Panc1 (cell line): ENCODE measurements at regions not wholly inside any gene's neighbourhood (a gene's known extent, or its start where the extent isn't known, plus 50 kb on each side); places are given as distances from the start of the nearest gene placed in this dataset.

ENCODE experiments used
- ATAC-seq: fragments of 200-7000 bp; cut with Tn5 transposase; 2 replicates; pipeline ENCODE4 v1.9.1; 2020; ENCODE audit warnings: mild to moderate bottlenecking, moderate library complexity
- BruUV-seq: library from RNA; stranded (reverse); fragments of 400-500 nt; replicated peaks from 2 replicates; lab custom pipeline; 2021; lab: Mats Ljungman, UMichigan
- CTCF ChIA-PET: fragments of 300-600 bp; sonication (Branson Sonifier 250); formaldehyde crosslinking; loops from one replicate; lab custom pipeline; 2022; ENCODE audit warnings: antibody characterized with exemption; lab: Charles Lee
- POLR2A ChIA-PET: fragments of 300-600 bp; sonication (Branson Sonifier 250); formaldehyde crosslinking; loops from one replicate; lab custom pipeline; 2022; ENCODE audit warnings: antibody characterized with exemption; lab: Charles Lee
- DNase-seq: peaks from one replicate; pipeline ENCODE4 v3.0.0-alpha.2; 2010; ENCODE audit warnings: low read depth, low spot score
- H3K27ac ChIP-seq: 2 replicates; pipeline ENCODE4 v1.5.1; 2011; ENCODE audit warnings: mild to moderate bottlenecking, low read length, inconsistent platforms
- H3K27me3 ChIP-seq: fragments of 200-500 bp; sonication (Bioruptor generic); 2 replicates; pipeline ENCODE4 v1.6.0; 2014; ENCODE audit warnings: low read length, inconsistent platforms; ENCODE audit not compliant: control insufficient read depth, insufficient read depth
- H3K36me3 ChIP-seq: fragments of 200-500 bp; sonication (Bioruptor generic); 2 replicates; pipeline ENCODE4 v1.5.1; 2014; ENCODE audit warnings: inconsistent platforms, mild to moderate bottlenecking, low read length, moderate library complexity; ENCODE audit not compliant: control insufficient read depth, insufficient read depth
- H3K4me1 ChIP-seq: 2 replicates; pipeline ENCODE4 v1.5.1; 2011; ENCODE audit warnings: inconsistent platforms, mild to moderate bottlenecking, low read length, moderate library complexity; ENCODE audit not compliant: control insufficient read depth, insufficient read depth
- H3K4me3 ChIP-seq, 2 experiments: 2 replicates each; pipeline ENCODE4 v1.5.1; 2011 to 2012; ENCODE audit warnings: low read depth in 2 of 2, low read length in 2 of 2, mild to moderate bottlenecking in 2 of 2, inconsistent platforms in 1 of 2, moderate library complexity in 1 of 2
- H3K9me3 ChIP-seq: fragments of 200-500 bp; sonication (Bioruptor generic); 2 replicates; pipeline ENCODE4 v1.5.1; 2014; ENCODE audit warnings: low read depth, mild to moderate bottlenecking, inconsistent platforms, low read length, moderate library complexity; ENCODE audit not compliant: control insufficient read depth, insufficient read depth
- POLR2AphosphoS5 ChIP-seq: IDR thresholded peaks from 2 replicates; pipeline ENCODE4 v1.6.1; 2012; ENCODE audit warnings: mild to moderate bottlenecking, low read depth, low read length, moderate library complexity
- SIN3A ChIP-seq: IDR thresholded peaks from 2 replicates; pipeline ENCODE4 v1.6.1; 2012; ENCODE audit warnings: low read depth, mild to moderate bottlenecking, low read length, moderate library complexity, borderline replicate concordance; ENCODE audit not compliant: insufficient read depth
- TCF7L2 ChIP-seq: IDR thresholded peaks from 2 replicates; pipeline ENCODE4 v1.6.1; 2011; ENCODE audit warnings: mild to moderate bottlenecking, low read depth, low read length, inconsistent platforms
- in situ Hi-C: cut with HindIII; loops from 2 replicates; pipeline ENCODE4 v1.10.0; 2016; ENCODE audit warnings: low sequenced_read_pairs, low pct_unique_long_range_greater_than_20kb
- intact Hi-C: fragments of 100-400 bp; cut with micrococcal nuclease; formaldehyde crosslinking; loops from one replicate; pipeline ENCODE4 v1.10.0; 2022; ENCODE audit not compliant: unreplicated experiment
- TF ChIP-seq, protein P1 (sequence below): fragments of 450-650 bp; IDR thresholded peaks from 2 replicates; pipeline ENCODE4 v1.5.1; 2017; ENCODE audit warnings: mild to moderate bottlenecking
- TF ChIP-seq, protein P2 (sequence below), 2 experiments: IDR thresholded peaks; 2 replicates each; pipeline ENCODE4 v1.6.1; 2011 to 2012; ENCODE audit warnings: low read depth in 2 of 2, control low read depth in 1 of 2, low read length in 1 of 2, mild to moderate bottlenecking in 1 of 2, moderate library complexity in 1 of 2; ENCODE audit not compliant: insufficient read depth in 1 of 2

DNA sequence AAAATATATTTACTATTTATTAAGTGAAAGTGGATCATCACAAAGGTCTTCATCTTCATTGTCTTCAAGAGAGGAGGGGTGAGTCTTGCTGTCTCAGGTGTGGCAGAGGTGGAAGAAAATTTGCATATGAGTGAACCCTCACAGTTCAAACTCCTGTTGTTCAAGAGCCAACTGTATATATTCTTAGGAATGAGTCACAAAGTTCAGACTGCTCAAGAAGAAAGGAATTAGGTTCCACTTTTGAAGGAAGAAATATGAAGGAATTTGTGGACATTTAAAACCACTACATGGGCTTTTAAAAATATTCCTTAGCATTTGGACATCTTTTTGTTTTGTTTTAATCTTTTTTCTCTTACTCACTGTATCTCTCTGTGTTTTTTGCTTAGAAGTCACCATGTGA, 212.6 kb downstream of the INSIG2 start:
- H3K9me3 ChIP-seq: no peaks in the 10 kb centered on the region
- H3K36me3 ChIP-seq: no peaks in the 10 kb centered on the region
- no TSS peak for BruUV-seq
- H3K4me3 ChIP-seq: no peak overlapping the region
- TF ChIP-seq POLR2AphosphoS5 (no peak), TCF7L2 (no peak), SIN3A (no peak)
- TF ChIP-seq, protein P1, sequence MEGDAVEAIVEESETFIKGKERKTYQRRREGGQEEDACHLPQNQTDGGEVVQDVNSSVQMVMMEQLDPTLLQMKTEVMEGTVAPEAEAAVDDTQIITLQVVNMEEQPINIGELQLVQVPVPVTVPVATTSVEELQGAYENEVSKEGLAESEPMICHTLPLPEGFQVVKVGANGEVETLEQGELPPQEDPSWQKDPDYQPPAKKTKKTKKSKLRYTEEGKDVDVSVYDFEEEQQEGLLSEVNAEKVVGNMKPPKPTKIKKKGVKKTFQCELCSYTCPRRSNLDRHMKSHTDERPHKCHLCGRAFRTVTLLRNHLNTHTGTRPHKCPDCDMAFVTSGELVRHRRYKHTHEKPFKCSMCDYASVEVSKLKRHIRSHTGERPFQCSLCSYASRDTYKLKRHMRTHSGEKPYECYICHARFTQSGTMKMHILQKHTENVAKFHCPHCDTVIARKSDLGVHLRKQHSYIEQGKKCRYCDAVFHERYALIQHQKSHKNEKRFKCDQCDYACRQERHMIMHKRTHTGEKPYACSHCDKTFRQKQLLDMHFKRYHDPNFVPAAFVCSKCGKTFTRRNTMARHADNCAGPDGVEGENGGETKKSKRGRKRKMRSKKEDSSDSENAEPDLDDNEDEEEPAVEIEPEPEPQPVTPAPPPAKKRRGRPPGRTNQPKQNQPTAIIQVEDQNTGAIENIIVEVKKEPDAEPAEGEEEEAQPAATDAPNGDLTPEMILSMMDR: no peak
- TF ChIP-seq, protein P2, sequence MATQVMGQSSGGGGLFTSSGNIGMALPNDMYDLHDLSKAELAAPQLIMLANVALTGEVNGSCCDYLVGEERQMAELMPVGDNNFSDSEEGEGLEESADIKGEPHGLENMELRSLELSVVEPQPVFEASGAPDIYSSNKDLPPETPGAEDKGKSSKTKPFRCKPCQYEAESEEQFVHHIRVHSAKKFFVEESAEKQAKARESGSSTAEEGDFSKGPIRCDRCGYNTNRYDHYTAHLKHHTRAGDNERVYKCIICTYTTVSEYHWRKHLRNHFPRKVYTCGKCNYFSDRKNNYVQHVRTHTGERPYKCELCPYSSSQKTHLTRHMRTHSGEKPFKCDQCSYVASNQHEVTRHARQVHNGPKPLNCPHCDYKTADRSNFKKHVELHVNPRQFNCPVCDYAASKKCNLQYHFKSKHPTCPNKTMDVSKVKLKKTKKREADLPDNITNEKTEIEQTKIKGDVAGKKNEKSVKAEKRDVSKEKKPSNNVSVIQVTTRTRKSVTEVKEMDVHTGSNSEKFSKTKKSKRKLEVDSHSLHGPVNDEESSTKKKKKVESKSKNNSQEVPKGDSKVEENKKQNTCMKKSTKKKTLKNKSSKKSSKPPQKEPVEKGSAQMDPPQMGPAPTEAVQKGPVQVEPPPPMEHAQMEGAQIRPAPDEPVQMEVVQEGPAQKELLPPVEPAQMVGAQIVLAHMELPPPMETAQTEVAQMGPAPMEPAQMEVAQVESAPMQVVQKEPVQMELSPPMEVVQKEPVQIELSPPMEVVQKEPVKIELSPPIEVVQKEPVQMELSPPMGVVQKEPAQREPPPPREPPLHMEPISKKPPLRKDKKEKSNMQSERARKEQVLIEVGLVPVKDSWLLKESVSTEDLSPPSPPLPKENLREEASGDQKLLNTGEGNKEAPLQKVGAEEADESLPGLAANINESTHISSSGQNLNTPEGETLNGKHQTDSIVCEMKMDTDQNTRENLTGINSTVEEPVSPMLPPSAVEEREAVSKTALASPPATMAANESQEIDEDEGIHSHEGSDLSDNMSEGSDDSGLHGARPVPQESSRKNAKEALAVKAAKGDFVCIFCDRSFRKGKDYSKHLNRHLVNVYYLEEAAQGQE (IDR thresholded peaks at IDR 0.05; ENCODE audit: insufficient read depth in 1 of 2, low read depth in 2 of 2, low read length in 1 of 2): no peak
- ATAC-seq: no peak
- no peak overlapping the region for H3K27ac ChIP-seq
- POLR2A ChIA-PET: no interaction called here
- intact Hi-C loops: no loop called here
- no peaks in the 10 kb centered on the region for H3K4me1 ChIP-seq
- no peaks in the 10 kb centered on the region for H3K27me3 ChIP-seq
- in situ Hi-C loops: no loop called here
- no peak for DNase-seq
- CTCF ChIA-PET: no interaction called here

DNA sequence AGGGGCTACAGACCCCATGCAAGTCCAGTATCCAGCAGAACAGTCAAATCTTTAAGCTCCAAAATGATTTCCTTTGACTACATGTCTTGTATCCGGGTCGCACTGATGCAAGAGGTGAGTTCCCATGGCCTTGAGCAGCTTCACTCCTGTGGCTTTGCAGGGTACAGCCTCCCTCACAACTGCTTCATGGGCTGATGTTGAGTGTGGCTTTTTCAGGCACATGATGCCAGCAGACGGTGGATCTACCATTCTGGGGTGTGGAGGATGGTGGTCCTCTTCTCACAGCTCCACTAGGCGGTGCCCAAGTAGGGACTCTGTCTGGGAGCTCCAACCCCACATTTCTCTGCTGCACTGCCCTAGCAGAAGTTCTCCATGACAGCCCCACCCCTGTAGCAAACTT, 208.4 kb downstream of the INSIG2 start:
- no peak overlapping the region for H3K4me3 ChIP-seq
- no peaks in the 10 kb centered on the region for H3K36me3 ChIP-seq
- no peaks in the 10 kb centered on the region for H3K4me1 ChIP-seq
- in situ Hi-C loops (no loop called here), intact Hi-C loops (no loop called here)
- POLR2A ChIA-PET: no interaction called here
- TF ChIP-seq SIN3A: no peak
- no peaks in the 10 kb centered on the region for H3K9me3 ChIP-seq
- no TSS peak for BruUV-seq
- no peak overlapping the region for H3K27ac ChIP-seq
- DNase-seq: no peak
- ATAC-seq: no peak
- CTCF ChIA-PET: no interaction called here
- H3K27me3 ChIP-seq: no peaks in the 10 kb centered on the region

DNA sequence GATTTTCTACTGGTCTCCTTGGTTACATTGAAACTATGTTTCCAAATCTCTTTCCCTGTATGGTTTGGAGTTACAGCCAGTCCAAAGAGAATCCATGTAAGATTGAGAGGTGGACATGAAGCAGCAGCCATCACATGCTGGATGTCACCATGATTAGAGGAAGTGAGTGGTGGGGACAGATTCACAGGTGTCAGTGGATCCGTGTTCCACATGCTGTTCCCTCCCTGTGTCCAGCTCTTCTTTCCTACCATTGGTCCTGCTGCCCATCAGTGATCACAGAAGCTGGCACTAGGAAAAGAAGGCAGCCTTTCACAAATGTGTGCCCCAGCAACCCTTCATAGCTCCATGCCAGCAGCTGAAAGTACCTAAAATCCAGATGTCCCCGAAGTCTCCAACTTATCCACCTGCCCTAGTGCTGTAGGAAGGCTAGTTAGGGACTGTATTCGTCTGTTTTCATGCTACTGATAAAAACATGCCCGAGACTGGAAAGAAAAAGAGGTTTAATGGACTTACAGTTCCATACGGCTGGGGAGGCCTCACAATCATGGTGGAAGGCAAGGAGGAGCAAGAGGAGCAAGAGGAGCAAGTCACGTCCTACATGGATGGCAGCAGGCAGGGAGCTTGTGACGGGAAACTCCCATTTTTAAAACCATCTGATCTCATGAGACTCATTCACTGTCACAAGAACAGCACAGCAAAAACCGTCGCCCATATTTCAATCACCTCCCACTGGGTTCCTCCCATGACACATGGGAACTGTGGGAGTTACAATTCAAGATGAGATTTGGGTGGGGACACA, 207.5 kb downstream of the INSIG2 start:
- no TSS peak for BruUV-seq
- TF ChIP-seq, protein P2 (IDR thresholded peaks at IDR 0.05; ENCODE audit: insufficient read depth in 1 of 2, low read depth in 2 of 2, low read length in 1 of 2): no peak
- TF ChIP-seq, protein P1: no peak
- TF ChIP-seq POLR2AphosphoS5: no peak
- TF ChIP-seq TCF7L2: no peak
- TF ChIP-seq SIN3A: no peak
- no peak for DNase-seq
- H3K9me3 ChIP-seq: no peaks in the 10 kb centered on the region
- H3K36me3 ChIP-seq: no peaks in the 10 kb centered on the region
- H3K27me3 ChIP-seq: no peaks in the 10 kb centered on the region
- CTCF ChIA-PET: no interaction called here
- intact Hi-C loops: no loop called here
- no peak overlapping the region for H3K4me3 ChIP-seq
- no peak for ATAC-seq
- POLR2A ChIA-PET: no interaction called here
- no peaks in the 10 kb centered on the region for H3K4me1 ChIP-seq
- H3K27ac ChIP-seq: no peak overlapping the region
- in situ Hi-C loops: no loop called here
